ENCODE measurements at regions not wholly inside any gene's neighbourhood (a gene's known extent, or its start where the extent isn't known, plus 50 kb on each side); places are given as distances from the start of the nearest gene placed in this dataset.

DNA sequence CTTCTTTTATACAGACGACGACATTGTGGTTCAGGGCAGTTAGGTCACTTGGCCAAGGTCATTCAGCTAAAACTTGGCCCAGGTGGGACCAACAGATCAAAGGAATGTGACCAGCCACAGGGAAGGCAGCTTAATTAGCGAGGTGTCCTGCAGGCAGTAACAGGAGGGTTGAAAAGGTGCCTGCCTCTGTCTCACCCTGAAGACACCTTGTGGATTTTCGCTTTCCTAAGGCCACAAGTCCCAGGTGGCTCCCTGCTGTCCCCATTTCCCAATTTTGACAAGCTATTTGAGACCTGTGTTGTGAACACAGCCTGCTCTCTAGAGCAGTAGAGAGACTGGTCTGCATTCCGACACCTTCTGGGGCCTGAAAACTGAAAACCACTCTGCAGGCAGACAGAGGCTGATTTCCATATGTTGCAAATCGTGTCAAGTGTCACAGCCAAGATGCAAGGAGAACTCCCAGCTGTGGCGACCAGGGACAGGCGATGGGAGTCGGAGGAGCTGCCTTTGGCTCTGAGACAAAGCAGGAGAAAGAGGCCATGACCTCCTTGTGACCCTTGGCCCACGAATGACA is 593.1 kb upstream of the CDH5 start:
- no peak overlapping the region for H3K23ac ChIP-seq (ENCODE audit: low read depth, low read length)
- no peak overlapping the region for H3K56ac ChIP-seq (ENCODE audit: extremely low read depth, insufficient read depth, low read length)
- ATAC-seq (ENCODE audit: low read depth) (no peak), DNase-seq (no peak)
- no peak overlapping the region for H2BK20ac ChIP-seq (ENCODE audit: low read depth, low read length)
- H3K4me2 ChIP-seq (ENCODE audit: low read depth, low read length): no peak overlapping the region
- no peaks in the 10 kb centered on the region for H3K9me1 ChIP-seq (ENCODE audit: insufficient read depth, low read length)
- no peak overlapping the region for H3K18ac ChIP-seq (ENCODE audit: low read depth, low read length)
- intact Hi-C loops (cut with micrococcal nuclease) (no loop called here), dilution Hi-C loops (cut with HindIII; ENCODE audit: low sequenced_read_pairs, unreplicated experiment) (no loop called here), in situ Hi-C loops (cut with MboI; ENCODE audit: low sequenced_read_pairs) (no loop called here)
- H2BK5ac ChIP-seq (ENCODE audit: low read depth, low read length, poor library complexity, severe bottlenecking): no peak overlapping the region
- H2BK120ac ChIP-seq (ENCODE audit: low read depth, low read length): no peak overlapping the region
- no peaks in the 10 kb centered on the region for H3K79me1 ChIP-seq (ENCODE audit: low read depth in 1 of 2, low read length in 2 of 2)
- H3K27ac ChIP-seq (ENCODE audit: insufficient read depth, low read length): no peak overlapping the region
- H4K91ac ChIP-seq (ENCODE audit: insufficient read depth, low read depth, low read length): no peak overlapping the region
- H3K27me3 ChIP-seq (ENCODE audit: control insufficient read depth, insufficient read depth, low read length): no peaks in the 10 kb centered on the region
- CTCF ChIA-PET: no interaction called here
- H2AK5ac ChIP-seq (ENCODE audit: low read depth, low read length): no peak overlapping the region
- no peak overlapping the region for H4K8ac ChIP-seq (ENCODE audit: low read depth in 2 of 2, low read length in 2 of 2)
- H2AK9ac ChIP-seq (replicated peaks; ENCODE audit: low read depth, low read length, poor library complexity): no peak overlapping the region
- no peak for TF ChIP-seq BHLHE40 (IDR thresholded peaks at IDR 0.05; ENCODE audit: low read depth, low read length)
- TF ChIP-seq, protein P1, sequence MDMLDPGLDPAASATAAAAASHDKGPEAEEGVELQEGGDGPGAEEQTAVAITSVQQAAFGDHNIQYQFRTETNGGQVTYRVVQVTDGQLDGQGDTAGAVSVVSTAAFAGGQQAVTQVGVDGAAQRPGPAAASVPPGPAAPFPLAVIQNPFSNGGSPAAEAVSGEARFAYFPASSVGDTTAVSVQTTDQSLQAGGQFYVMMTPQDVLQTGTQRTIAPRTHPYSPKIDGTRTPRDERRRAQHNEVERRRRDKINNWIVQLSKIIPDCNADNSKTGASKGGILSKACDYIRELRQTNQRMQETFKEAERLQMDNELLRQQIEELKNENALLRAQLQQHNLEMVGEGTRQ (IDR thresholded peaks at IDR 0.05; ENCODE audit: low read depth, low read length): no peak
- H3K4me1 ChIP-seq (ENCODE audit: control insufficient read depth, insufficient read depth, low read length): peaks cover 2% of the 10 kb centered on the region; the same call in 1 of the 2 replicates
- no peak overlapping the region for H3K4me3 ChIP-seq (ENCODE audit: insufficient read depth, low read depth, low read length)
- H4K20me1 ChIP-seq (ENCODE audit: insufficient read depth, low read length): no peaks in the 10 kb centered on the region
- H3K4ac ChIP-seq (ENCODE audit: low read depth, low read length): no peak overlapping the region
- no peak overlapping the region for H2BK15ac ChIP-seq (ENCODE audit: low read depth, low read length)
- 44% methylated on average over 4 of the region's 10 CpGs; no CpG with 5 or more reads in 1 of the 2 experiments for WGBS, 2 experiments (ENCODE audit: extremely low coverage in 2 of 2, insufficient read length in 1 of 2)
- H2AFZ ChIP-seq (replicated peaks; ENCODE audit: low read length, poor library complexity): no peak overlapping the region
- POLR2A ChIA-PET (ENCODE audit: unreplicated experiment): no interaction called here
- no peaks in the 10 kb centered on the region for H3K36me3 ChIP-seq (ENCODE audit: control insufficient read depth, insufficient read depth, low read length)
- H3K9ac ChIP-seq (ENCODE audit: low read depth, low read length): no peak overlapping the region
- H3K14ac ChIP-seq (replicated peaks; ENCODE audit: low read depth, low read length): no peak overlapping the region
- no TSS peak for BruUV-seq (replicated peaks)
- H3K9me3 ChIP-seq (ENCODE audit: control insufficient read depth, insufficient read depth, low read length): peaks cover 14% of the 10 kb centered on the region
- no peak overlapping the region for H4K5ac ChIP-seq (ENCODE audit: low read depth, low read length)
